ENCODE measurements at regions not wholly inside any gene's neighbourhood (a gene's known extent, or its start where the extent isn't known, plus 50 kb on each side); places are given as distances from the start of the nearest gene placed in this dataset.

DNA sequence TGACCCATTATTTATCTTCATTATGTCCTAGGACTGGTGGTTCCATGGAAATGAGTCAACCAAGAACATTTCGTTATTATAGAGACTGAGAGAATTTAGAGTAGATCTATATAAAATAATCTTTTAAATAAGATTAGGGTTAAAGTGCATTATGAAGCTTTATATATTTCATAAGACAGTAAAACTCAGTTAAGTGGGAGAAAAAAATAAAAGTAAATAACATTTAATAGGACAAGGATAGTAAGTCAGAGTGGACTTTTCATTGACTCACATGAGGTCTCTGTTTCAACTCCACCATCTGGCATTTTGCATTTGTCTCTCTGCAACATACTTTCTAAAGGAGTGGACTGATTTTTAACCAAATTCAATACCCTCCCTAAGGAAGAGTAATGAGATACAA, 125.3 kb upstream of the CCDC68 start:
- H3K27ac ChIP-seq, result no peak overlapping the region
- TF ChIP-seq FOXP2 (optimal IDR thresholded peaks at IDR 0.05; ENCODE audit: control extremely low read depth, extremely low read length, insufficient read depth) (no peak), POLR2AphosphoS5 (IDR thresholded peaks at IDR 0.05; ENCODE audit: borderline replicate concordance, low read depth, low read length) (no peak), EZH2 (IDR thresholded peaks at IDR 0.05) (no peak)
- H3K9me3 ChIP-seq (ENCODE audit: low read depth, low read length), result no peaks in the 10 kb centered on the region
- no peak overlapping the region for H3K9ac ChIP-seq (ENCODE audit: insufficient read length)
- DNase-seq (ENCODE audit: low read depth, low spot score), result no peak
- no peaks in the 10 kb centered on the region for H3K36me3 ChIP-seq (ENCODE audit: insufficient read depth, low read length)
- H3K4me3 ChIP-seq, result no peak overlapping the region

DNA sequence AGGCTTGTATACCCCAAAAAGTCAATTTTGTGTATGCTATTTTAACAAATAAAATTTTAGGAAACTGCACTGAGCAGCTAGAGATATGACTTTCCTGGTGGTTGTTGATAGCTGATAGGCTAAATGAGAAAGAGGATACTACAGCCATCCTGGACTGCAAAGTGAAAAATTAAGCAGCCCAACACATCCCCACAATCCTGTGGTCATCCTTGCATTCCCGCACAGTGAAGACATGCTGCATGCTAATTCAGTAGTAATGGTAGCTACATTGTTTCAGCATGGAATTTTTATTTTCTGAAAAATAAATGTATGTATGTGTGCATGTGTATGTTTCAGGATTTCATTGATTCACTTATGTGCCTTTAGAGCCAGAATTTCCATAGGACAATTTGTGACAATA, 124.2 kb upstream of the CCDC68 start:
- TF ChIP-seq FOXP2 (optimal IDR thresholded peaks at IDR 0.05; ENCODE audit: control extremely low read depth, extremely low read length, insufficient read depth), result no peak
- no peak for TF ChIP-seq POLR2AphosphoS5 (IDR thresholded peaks at IDR 0.05; ENCODE audit: borderline replicate concordance, low read depth, low read length)
- TF ChIP-seq EZH2 (IDR thresholded peaks at IDR 0.05), result no peak
- DNase-seq (ENCODE audit: low read depth, low spot score), result no peak
- H3K9ac ChIP-seq (ENCODE audit: insufficient read length), result no peak overlapping the region

DNA sequence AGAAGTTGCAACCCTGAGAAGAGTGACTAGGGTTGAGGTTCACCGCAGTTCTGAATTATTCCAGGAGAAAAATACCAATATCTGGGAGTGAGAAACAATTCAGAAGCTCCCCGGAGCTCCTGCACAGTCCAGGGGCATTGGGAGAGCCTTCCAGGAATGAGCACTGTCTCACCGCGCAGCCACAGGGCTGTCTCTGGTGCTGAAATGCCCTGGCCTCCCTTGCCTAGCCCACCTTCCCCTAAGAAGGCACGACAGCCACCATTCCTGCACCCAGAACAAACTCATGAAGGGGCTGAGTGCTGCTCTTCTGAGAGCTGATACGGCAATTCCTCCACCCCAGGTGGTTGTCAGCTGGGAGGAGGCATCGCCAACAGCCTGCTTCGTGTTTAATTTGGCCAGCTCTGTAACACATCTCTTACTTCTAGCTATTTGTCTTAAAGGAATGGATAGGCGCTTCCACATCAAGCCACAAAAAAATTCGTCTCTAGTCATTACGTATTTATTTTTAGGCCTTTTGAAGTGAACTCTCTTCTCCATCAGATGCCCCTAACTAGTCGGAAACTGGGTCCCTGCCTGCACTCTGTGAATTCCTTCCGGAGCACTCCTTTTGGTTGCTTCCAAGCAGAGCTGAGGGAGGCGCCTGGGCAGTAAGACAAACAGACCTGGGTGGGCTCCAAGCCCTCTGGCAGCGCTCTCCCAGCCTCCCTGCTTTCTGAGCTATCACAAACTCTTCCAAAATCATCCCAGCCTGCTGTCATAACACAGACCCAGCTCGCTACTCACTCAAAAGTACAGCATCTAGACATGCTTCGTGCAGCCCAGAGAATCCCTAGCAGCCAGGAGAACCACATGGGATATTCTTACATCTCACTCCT, 120.5 kb upstream of the CCDC68 start:
- no peak for DNase-seq (ENCODE audit: low read depth, low spot score)

More for the DNA sequence above, 124.2 kb upstream of the CCDC68 start:
- Histone ChIP-seq H3K4me3 (no peak overlapping the region), H3K27ac (no peak overlapping the region), H3K36me3 (ENCODE audit: insufficient read depth, low read length) (no peaks in the 10 kb centered on the region), H3K9me3 (ENCODE audit: low read depth, low read length) (no peaks in the 10 kb centered on the region)

DNA sequence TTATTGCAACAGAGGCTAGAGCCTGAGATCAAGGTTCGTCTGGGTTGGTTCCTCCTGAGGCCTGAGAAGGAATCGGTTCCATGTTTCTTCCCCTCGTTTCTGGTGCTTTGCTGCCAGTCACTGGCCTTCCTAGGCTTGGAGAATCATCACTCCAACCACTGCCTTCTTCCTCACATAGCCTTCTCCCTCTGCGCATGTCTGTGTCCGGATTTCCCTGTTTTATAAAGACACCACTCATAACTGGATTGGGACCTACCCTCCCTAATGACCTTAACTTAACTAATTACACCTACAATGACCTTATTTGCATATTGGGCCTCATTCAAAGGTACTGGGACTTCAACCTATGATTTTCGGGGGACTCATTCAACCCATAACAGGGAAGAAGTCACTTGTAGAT, 119.8 kb upstream of the CCDC68 start:
- Histone ChIP-seq H3K4me3 (no peak overlapping the region), H3K9ac (ENCODE audit: insufficient read length) (no peak overlapping the region), H3K27ac (no peak overlapping the region), H3K9me3 (ENCODE audit: low read depth, low read length) (no peaks in the 10 kb centered on the region), H3K36me3 (ENCODE audit: insufficient read depth, low read length) (no peaks in the 10 kb centered on the region)
- DNase-seq (ENCODE audit: low read depth, low spot score), result no peak
- no peak for TF ChIP-seq FOXP2 (optimal IDR thresholded peaks at IDR 0.05; ENCODE audit: control extremely low read depth, extremely low read length, insufficient read depth)
- TF ChIP-seq POLR2AphosphoS5 (IDR thresholded peaks at IDR 0.05; ENCODE audit: borderline replicate concordance, low read depth, low read length), result no peak
- no peak for TF ChIP-seq EZH2 (IDR thresholded peaks at IDR 0.05)

More for the DNA sequence above, 120.5 kb upstream of the CCDC68 start:
- Histone ChIP-seq H3K36me3 (ENCODE audit: insufficient read depth, low read length) (no peaks in the 10 kb centered on the region), H3K4me3 (no peak overlapping the region), H3K27ac (no peak overlapping the region), H3K9me3 (ENCODE audit: low read depth, low read length) (no peaks in the 10 kb centered on the region), H3K9ac (ENCODE audit: insufficient read length) (no peak overlapping the region)
- TF ChIP-seq EZH2 (IDR thresholded peaks at IDR 0.05), result no peak
- TF ChIP-seq POLR2AphosphoS5 (IDR thresholded peaks at IDR 0.05; ENCODE audit: borderline replicate concordance, low read depth, low read length), result no peak
- no peak for TF ChIP-seq FOXP2 (optimal IDR thresholded peaks at IDR 0.05; ENCODE audit: control extremely low read depth, extremely low read length, insufficient read depth)

DNA sequence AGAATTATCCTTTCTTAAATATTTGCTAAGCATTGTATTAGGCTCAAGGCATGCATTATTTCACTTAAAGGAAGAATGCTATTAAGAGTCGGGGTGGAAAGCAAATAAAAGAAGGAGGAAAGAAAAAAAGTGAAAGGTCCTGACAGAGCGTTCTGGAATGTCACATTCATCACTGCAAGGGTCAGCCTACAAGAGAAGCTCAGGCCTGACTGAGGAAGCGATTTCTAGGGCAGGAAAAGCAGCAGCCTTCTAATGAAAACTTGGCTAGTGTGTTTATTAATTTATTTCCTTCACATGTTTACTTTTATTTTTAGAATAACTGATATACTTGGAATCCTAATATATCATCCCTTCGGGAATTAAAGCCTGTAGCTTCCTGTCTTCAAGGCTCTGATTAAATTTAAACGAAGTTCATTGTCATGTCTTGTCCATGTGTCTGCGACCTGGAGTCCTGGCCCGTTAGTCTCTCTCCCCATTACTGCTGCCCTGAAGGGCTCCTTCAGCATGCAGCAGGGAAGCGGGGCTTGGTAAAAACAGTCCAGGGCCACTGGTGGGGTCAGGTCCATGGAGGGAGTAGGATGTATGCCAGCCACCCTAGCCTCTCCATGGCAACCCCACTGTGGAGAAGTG, 119.2 kb upstream of the CCDC68 start:
- DNase-seq (ENCODE audit: low read depth, low spot score), result no peak
- TF ChIP-seq POLR2AphosphoS5 (IDR thresholded peaks at IDR 0.05; ENCODE audit: borderline replicate concordance, low read depth, low read length) (no peak), EZH2 (IDR thresholded peaks at IDR 0.05) (no peak), FOXP2 (optimal IDR thresholded peaks at IDR 0.05; ENCODE audit: control extremely low read depth, extremely low read length, insufficient read depth) (no peak)
- no peak overlapping the region for H3K27ac ChIP-seq
- no peaks in the 10 kb centered on the region for H3K36me3 ChIP-seq (ENCODE audit: insufficient read depth, low read length)
- no peak overlapping the region for H3K9ac ChIP-seq (ENCODE audit: insufficient read length)
- H3K4me3 ChIP-seq, result no peak overlapping the region
- H3K9me3 ChIP-seq (ENCODE audit: low read depth, low read length), result no peaks in the 10 kb centered on the region

DNA sequence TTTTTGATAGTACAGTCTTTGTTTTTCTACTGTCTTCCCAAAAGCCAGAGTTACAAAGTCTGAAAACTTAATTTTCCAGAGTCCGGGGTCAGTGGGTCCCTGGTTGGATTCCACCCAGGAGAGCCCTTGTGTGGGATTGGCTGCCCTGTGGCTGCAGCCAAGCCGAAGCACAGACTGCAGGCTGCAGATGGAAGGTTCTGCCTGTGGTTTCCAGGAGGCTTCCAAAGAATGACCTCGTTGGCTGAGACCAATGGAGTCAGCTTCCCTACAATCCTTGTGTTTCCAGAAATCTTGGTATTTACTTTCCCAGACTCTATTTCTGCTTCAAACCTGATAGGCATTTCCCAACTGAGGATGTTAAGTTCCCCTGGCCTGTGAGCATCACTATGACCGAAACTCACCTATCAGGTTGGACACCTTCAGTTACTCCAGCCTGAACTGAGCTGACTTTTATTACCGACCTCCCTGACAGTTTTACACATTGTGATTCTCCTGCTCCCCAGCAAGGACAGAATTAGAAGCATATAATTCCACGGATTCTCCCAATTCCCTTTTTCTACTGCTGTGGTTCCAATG, 117.5 kb upstream of the CCDC68 start:
- H3K4me3 ChIP-seq, result no peak overlapping the region
- no peak overlapping the region for H3K27ac ChIP-seq
- H3K9me3 ChIP-seq (ENCODE audit: low read depth, low read length), result no peaks in the 10 kb centered on the region
- no peak overlapping the region for H3K9ac ChIP-seq (ENCODE audit: insufficient read length)
- H3K36me3 ChIP-seq (ENCODE audit: insufficient read depth, low read length), result no peaks in the 10 kb centered on the region
- no peak for DNase-seq (ENCODE audit: low read depth, low spot score)
- TF ChIP-seq FOXP2 (optimal IDR thresholded peaks at IDR 0.05; ENCODE audit: control extremely low read depth, extremely low read length, insufficient read depth), result no peak
- TF ChIP-seq EZH2 (IDR thresholded peaks at IDR 0.05), result no peak
- TF ChIP-seq POLR2AphosphoS5 (IDR thresholded peaks at IDR 0.05; ENCODE audit: borderline replicate concordance, low read depth, low read length), result no peak

DNA sequence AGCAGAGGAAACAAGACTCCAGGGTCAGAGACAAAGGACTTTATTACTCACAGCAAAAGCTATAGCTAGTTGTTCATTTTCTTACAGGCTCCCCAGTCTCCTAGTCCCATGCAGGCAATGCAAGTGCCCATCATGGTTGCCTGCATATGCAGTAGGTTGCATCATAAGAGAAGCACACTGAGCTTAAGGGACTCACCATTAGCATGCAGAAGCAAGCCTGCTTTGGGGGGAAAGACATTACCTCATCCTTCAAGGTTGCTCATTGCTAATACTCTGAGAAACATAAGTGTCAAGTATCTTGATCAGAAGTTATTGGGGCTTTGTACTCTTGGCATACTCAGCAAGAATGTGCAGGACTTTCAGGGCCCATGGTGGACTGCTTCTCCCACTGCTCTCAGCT, 114.6 kb upstream of the CCDC68 start:
- no peak for DNase-seq (ENCODE audit: low read depth, low spot score)
- Histone ChIP-seq H3K4me3 (no peak overlapping the region), H3K9me3 (ENCODE audit: low read depth, low read length) (no peaks in the 10 kb centered on the region), H3K36me3 (ENCODE audit: insufficient read depth, low read length) (no peaks in the 10 kb centered on the region), H3K27ac (no peak overlapping the region), H3K9ac (ENCODE audit: insufficient read length) (no peak overlapping the region)
- TF ChIP-seq EZH2 (IDR thresholded peaks at IDR 0.05), result no peak
- no peak for TF ChIP-seq POLR2AphosphoS5 (IDR thresholded peaks at IDR 0.05; ENCODE audit: borderline replicate concordance, low read depth, low read length)
- no peak for TF ChIP-seq FOXP2 (optimal IDR thresholded peaks at IDR 0.05; ENCODE audit: control extremely low read depth, extremely low read length, insufficient read depth)

DNA sequence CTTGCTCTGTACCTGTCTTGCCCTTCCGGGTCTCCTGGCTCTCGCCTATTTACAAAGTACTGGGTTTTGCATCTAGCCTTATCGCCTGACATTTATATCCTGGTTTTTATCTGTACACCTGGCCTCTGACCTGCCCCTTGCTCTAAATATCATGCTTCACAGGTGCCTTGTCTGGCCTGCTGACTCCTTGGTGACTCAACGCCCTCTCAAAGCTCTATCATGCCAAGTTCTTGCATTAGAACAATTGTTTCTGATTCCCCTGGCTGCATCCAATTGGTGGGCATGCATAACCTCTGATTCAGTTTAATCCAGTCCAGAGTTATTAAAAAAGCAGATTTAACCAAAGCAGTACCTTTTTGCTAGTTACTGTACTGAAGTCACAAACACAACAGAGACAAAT, 113.9 kb upstream of the CCDC68 start:
- no peak for DNase-seq (ENCODE audit: low read depth, low spot score)
- no peak overlapping the region for H3K4me3 ChIP-seq
- no peak for TF ChIP-seq FOXP2 (optimal IDR thresholded peaks at IDR 0.05; ENCODE audit: control extremely low read depth, extremely low read length, insufficient read depth)
- no peak for TF ChIP-seq POLR2AphosphoS5 (IDR thresholded peaks at IDR 0.05; ENCODE audit: borderline replicate concordance, low read depth, low read length)
- TF ChIP-seq EZH2 (IDR thresholded peaks at IDR 0.05), result no peak

More for the DNA sequence above, 113.9 kb upstream of the CCDC68 start:
- Histone ChIP-seq H3K9me3 (ENCODE audit: low read depth, low read length) (no peaks in the 10 kb centered on the region), H3K9ac (ENCODE audit: insufficient read length) (no peak overlapping the region), H3K27ac (no peak overlapping the region), H3K36me3 (ENCODE audit: insufficient read depth, low read length) (no peaks in the 10 kb centered on the region)
